ENCODE measurements at regions not wholly inside any gene's neighbourhood (a gene's known extent, or its start where the extent isn't known, plus 50 kb on each side); places are given as distances from the start of the nearest gene placed in this dataset.

DNA sequence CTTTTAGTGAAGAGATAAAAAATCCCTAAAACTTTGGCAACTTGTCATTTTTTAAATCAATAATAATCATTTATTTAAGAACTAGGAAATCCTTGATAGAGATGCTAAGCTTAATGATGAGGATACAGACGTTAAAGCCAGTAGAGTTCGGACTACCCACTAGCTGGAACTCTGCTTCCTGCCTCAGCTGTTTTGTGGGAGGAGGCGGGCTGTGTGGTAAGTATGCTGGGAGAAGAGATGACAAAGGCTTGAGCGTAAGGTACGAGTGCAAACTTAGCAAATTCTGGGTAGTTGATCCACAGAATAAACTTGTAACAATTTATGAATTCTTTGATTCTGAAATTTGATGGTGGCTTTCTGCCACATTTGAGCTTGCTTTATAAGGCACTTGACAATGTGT is 111.2 kb upstream of the NANOGP8 start:
- TF ChIP-seq, protein P1, sequence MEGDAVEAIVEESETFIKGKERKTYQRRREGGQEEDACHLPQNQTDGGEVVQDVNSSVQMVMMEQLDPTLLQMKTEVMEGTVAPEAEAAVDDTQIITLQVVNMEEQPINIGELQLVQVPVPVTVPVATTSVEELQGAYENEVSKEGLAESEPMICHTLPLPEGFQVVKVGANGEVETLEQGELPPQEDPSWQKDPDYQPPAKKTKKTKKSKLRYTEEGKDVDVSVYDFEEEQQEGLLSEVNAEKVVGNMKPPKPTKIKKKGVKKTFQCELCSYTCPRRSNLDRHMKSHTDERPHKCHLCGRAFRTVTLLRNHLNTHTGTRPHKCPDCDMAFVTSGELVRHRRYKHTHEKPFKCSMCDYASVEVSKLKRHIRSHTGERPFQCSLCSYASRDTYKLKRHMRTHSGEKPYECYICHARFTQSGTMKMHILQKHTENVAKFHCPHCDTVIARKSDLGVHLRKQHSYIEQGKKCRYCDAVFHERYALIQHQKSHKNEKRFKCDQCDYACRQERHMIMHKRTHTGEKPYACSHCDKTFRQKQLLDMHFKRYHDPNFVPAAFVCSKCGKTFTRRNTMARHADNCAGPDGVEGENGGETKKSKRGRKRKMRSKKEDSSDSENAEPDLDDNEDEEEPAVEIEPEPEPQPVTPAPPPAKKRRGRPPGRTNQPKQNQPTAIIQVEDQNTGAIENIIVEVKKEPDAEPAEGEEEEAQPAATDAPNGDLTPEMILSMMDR (conservative IDR thresholded peaks at IDR 0.05): no peak
- TF ChIP-seq ZFX (IDR thresholded peaks at IDR 0.05): no peak
